ENCODE measurements at regions not wholly inside any gene's neighbourhood (a gene's known extent, or its start where the extent isn't known, plus 50 kb on each side); places are given as distances from the start of the nearest gene placed in this dataset.

GRCh38 chr4:43148481-43148880 is 256.0 kb downstream of the GRXCR1 start:
- H3K4me3 ChIP-seq, result no peak overlapping the region
- FAIRE-seq, result no peak
- SMC1A ChIA-PET (ENCODE audit: uncharacterized antibody, unreplicated experiment), result no interaction called here

More at GRCh38 chr4:43148481-43148880, 256.0 kb downstream of the GRXCR1 start:
- Histone ChIP-seq H4K20me1 (ENCODE audit: control insufficient read depth, insufficient read depth) (no peaks in the 10 kb centered on the region), H3K27ac (ENCODE audit: control insufficient read depth, insufficient read depth) (no peak overlapping the region), H3K79me2 (ENCODE audit: control insufficient read depth, insufficient read depth, low read length) (no peaks in the 10 kb centered on the region), H3K9me3 (replicated peaks; ENCODE audit: control insufficient read depth, insufficient read depth, low read length) (no peaks in the 10 kb centered on the region), H3K27me3 (replicated peaks in 1 of 2; ENCODE audit: control insufficient read depth in 2 of 2, insufficient read depth in 2 of 2, low read length in 1 of 2) (no peaks in the 10 kb centered on the region), H3K9ac (ENCODE audit: control insufficient read depth, insufficient read depth, low read length) (no peak overlapping the region), H3K4me1 (ENCODE audit: control insufficient read depth, insufficient read depth, low read length) (no peaks in the 10 kb centered on the region), H3K36me3 (ENCODE audit: control insufficient read depth in 2 of 2, insufficient read depth in 2 of 2, low read length in 1 of 2) (no peaks in the 10 kb centered on the region), H2AFZ (ENCODE audit: control insufficient read depth, low read depth, low read length) (no peak overlapping the region), H3K4me2 (ENCODE audit: control insufficient read depth, insufficient read depth) (no peak overlapping the region)
- RAD21 ChIA-PET (ENCODE audit: unreplicated experiment), result no interaction called here
- 0% methylated on average over 2 of the region's 2 CpGs for WGBS (ENCODE audit: insufficient coverage, insufficient replicate concordance, low lambda C conversion rate, missing lambda C conversion rate)
- ATAC-seq (no peak), DNase-seq (ENCODE audit: low read depth, low spot score) (no peak)
- CTCF ChIA-PET, result interaction anchor here (1.4 kb wide), 1 partner anchor 15 kb away, joined by 3 read pairs; no protein-coding TSS in a partner anchor
- POLR2A ChIA-PET, result interaction anchor here (0.6 kb wide), 1 partner anchor 34 kb away, joined by 3 read pairs; no protein-coding TSS in a partner anchor
- no TSS peak for BruUV-seq (replicated peaks)
- TF ChIP-seq NR2C1 (IDR thresholded peaks at IDR 0.05) (no peak), HDAC2 (IDR thresholded peaks at IDR 0.05) (no peak), SIX5 (IDR thresholded peaks at IDR 0.05; ENCODE audit: low read depth, low read length, severe bottlenecking) (no peak), NFXL1 (IDR thresholded peaks at IDR 0.05; ENCODE audit: borderline replicate concordance) (no peak), IRF4 (IDR thresholded peaks at IDR 0.05; ENCODE audit: low read depth, low read length) (no peak), HDGF (IDR thresholded peaks at IDR 0.05) (no peak), KAT2A (conservative IDR thresholded peaks at IDR 0.05; ENCODE audit: control insufficient read depth, low read depth, low read length) (no peak), MTA2 (IDR thresholded peaks at IDR 0.05; ENCODE audit: low read depth) (no peak), NKRF (conservative IDR thresholded peaks at IDR 0.05) (no peak), CUX1 (IDR thresholded peaks at IDR 0.05; ENCODE audit: insufficient replicate concordance, low read depth, low read length) (no peak), NFYA (IDR thresholded peaks at IDR 0.05; ENCODE audit: borderline replicate concordance, low read depth, low read length) (no peak), CHD4 (IDR thresholded peaks at IDR 0.05) (no peak), YBX1 (IDR thresholded peaks at IDR 0.05) (no peak)
- TF ChIP-seq, protein P1, sequence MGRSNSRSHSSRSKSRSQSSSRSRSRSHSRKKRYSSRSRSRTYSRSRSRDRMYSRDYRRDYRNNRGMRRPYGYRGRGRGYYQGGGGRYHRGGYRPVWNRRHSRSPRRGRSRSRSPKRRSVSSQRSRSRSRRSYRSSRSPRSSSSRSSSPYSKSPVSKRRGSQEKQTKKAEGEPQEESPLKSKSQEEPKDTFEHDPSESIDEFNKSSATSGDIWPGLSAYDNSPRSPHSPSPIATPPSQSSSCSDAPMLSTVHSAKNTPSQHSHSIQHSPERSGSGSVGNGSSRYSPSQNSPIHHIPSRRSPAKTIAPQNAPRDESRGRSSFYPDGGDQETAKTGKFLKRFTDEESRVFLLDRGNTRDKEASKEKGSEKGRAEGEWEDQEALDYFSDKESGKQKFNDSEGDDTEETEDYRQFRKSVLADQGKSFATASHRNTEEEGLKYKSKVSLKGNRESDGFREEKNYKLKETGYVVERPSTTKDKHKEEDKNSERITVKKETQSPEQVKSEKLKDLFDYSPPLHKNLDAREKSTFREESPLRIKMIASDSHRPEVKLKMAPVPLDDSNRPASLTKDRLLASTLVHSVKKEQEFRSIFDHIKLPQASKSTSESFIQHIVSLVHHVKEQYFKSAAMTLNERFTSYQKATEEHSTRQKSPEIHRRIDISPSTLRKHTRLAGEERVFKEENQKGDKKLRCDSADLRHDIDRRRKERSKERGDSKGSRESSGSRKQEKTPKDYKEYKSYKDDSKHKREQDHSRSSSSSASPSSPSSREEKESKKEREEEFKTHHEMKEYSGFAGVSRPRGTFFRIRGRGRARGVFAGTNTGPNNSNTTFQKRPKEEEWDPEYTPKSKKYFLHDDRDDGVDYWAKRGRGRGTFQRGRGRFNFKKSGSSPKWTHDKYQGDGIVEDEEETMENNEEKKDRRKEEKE (IDR thresholded peaks at IDR 0.05), result no peak
- intact Hi-C loops (cut with micrococcal nuclease; ENCODE audit: unreplicated experiment) (no loop called here), in situ Hi-C loops (cut with MboI) (no loop called here)

Data from GM12878 (cell line).